Urinary bladder (tissue), 3 donors: ENCODE measurements at regions not wholly inside any gene's neighbourhood (a gene's known extent, or its start where the extent isn't known, plus 50 kb on each side); places are given as distances from the start of the nearest gene placed in this dataset.
"Not testable (repeated sequence)": the region's sequence is repeated elsewhere in the genome, so short reads cannot be mapped to it uniquely, and the experiment has no call there.

Source experiments
- DNase-seq: peaks from one replicate; pipeline ENCODE4 v3.0.0-alpha.2; 2015; ENCODE audit errors: extremely low spot score
- H3K27ac ChIP-seq: one replicate; pipeline ENCODE4 v1.5.1; 2013; ENCODE audit warnings: low read depth, mild to moderate bottlenecking, moderate library complexity
- H3K36me3 ChIP-seq: one replicate; pipeline ENCODE4 v1.6.1; 2013; ENCODE audit warnings: mild to moderate bottlenecking, moderate library complexity; ENCODE audit not compliant: insufficient read depth
- H3K4me1 ChIP-seq: one replicate; pipeline ENCODE4 v1.6.1; 2013; ENCODE audit warnings: mild to moderate bottlenecking, moderate library complexity; ENCODE audit not compliant: insufficient read depth
- H3K4me3 ChIP-seq: one replicate; pipeline ENCODE4 v1.5.1; 2013; ENCODE audit warnings: low read depth, low read length
- WGBS: extraction: QIAGEN DNeasy Blood & Tissue Kit; methylation state at CpG from one replicate; pipeline ENCODE4 v1.1.7; 2013; 5-methylcytosine and 5-hydroxymethylcytosine counted together
- donor health status: healthy with polysubstance abuse.
- donor health status: healthy.

GRCh38 chr2:87429206-87429930 lies 318.5 kb upstream of the PLGLB2 start:
- H3K4me1 ChIP-seq: not testable (repeated sequence)

GRCh38 chr2:87429931-87430275 lies 318.0 kb upstream of the PLGLB2 start:
- 78% methylated on average over 3 of the region's 4 CpGs for WGBS
- not testable (repeated sequence) for H3K36me3 ChIP-seq, H3K4me1 ChIP-seq, H3K4me3 ChIP-seq, DNase-seq, H3K27ac ChIP-seq

More at GRCh38 chr2:87429206-87429930, 318.5 kb upstream of the PLGLB2 start:
- not testable (repeated sequence) for DNase-seq, H3K4me3 ChIP-seq, H3K27ac ChIP-seq, H3K36me3 ChIP-seq
- 90% methylated on average over 8 of the region's 9 CpGs for WGBS

- not testable (repeated sequence) for DNase-seq, H3K4me3 ChIP-seq, H3K36me3 ChIP-seq, H3K27ac ChIP-seq, H3K4me1 ChIP-seq
- WGBS: no CpG with 5 or more reads among the region's 2 CpGs
Measured at GRCh38 chr2:87431051-87431450, 316.8 kb upstream of the PLGLB2 start.

GRCh38 chr2:87432711-87433453 lies 315.0 kb upstream of the PLGLB2 start:
- WGBS: 39% methylated on average over 1 of the region's 2 CpGs
- DNase-seq, H3K4me1 ChIP-seq, H3K27ac ChIP-seq, H3K4me3 ChIP-seq, H3K36me3 ChIP-seq: not testable (repeated sequence)

- H3K4me3 ChIP-seq, H3K4me1 ChIP-seq, H3K27ac ChIP-seq, DNase-seq, H3K36me3 ChIP-seq: not testable (repeated sequence)
- WGBS: 95% methylated on average over 3 of the region's 4 CpGs
Measured at GRCh38 chr2:87436007-87436406, 311.9 kb upstream of the PLGLB2 start.

- 30% methylated on average over 3 of the region's 4 CpGs for WGBS
- DNase-seq, H3K4me1 ChIP-seq, H3K4me3 ChIP-seq, H3K36me3 ChIP-seq, H3K27ac ChIP-seq: not testable (repeated sequence)
Measured at GRCh38 chr2:87437701-87438260, 310.1 kb upstream of the PLGLB2 start.

- H3K4me3 ChIP-seq, H3K36me3 ChIP-seq, H3K4me1 ChIP-seq, DNase-seq, H3K27ac ChIP-seq: not testable (repeated sequence)
- WGBS: 93% methylated on average over 6 of the region's 6 CpGs
Measured at GRCh38 chr2:87438780-87439454, 309.0 kb upstream of the PLGLB2 start.

- whole genome bisulfite sequencing: 77% methylated on average over 7 of the region's 7 CpGs
- H3K36me3 ChIP-seq, H3K27ac ChIP-seq, H3K4me1 ChIP-seq, H3K4me3 ChIP-seq, DNase-seq: not testable (repeated sequence)
Measured at GRCh38 chr2:87439617-87440204, 308.2 kb upstream of the PLGLB2 start.

- 89% methylated on average over 2 of the region's 2 CpGs for WGBS
- DNase-seq, H3K27ac ChIP-seq, H3K36me3 ChIP-seq, H3K4me3 ChIP-seq, H3K4me1 ChIP-seq: not testable (repeated sequence)
Measured at GRCh38 chr2:87440650-87441049, 307.2 kb upstream of the PLGLB2 start.

- not testable (repeated sequence) for DNase-seq, H3K4me1 ChIP-seq, H3K4me3 ChIP-seq, H3K36me3 ChIP-seq, H3K27ac ChIP-seq
- WGBS: 93% methylated on average over 6 of the region's 6 CpGs
Measured at GRCh38 chr2:87441375-87441774, 306.5 kb upstream of the PLGLB2 start.

GRCh38 chr2:87442983-87443577 lies 304.8 kb upstream of the PLGLB2 start:
- not testable (repeated sequence) for H3K4me3 ChIP-seq, H3K36me3 ChIP-seq, H3K27ac ChIP-seq, DNase-seq, H3K4me1 ChIP-seq
- WGBS: 84% methylated on average over 5 of the region's 6 CpGs

- 93% methylated on average over 3 of the region's 3 CpGs for WGBS
- not testable (repeated sequence) for H3K4me1 ChIP-seq, DNase-seq, H3K27ac ChIP-seq, H3K4me3 ChIP-seq, H3K36me3 ChIP-seq
Measured at GRCh38 chr2:87444951-87445350, 302.9 kb upstream of the PLGLB2 start.

- H3K27ac ChIP-seq, H3K4me1 ChIP-seq, DNase-seq, H3K4me3 ChIP-seq, H3K36me3 ChIP-seq: not testable (repeated sequence)
- 73% methylated on average over 2 of the region's 5 CpGs for WGBS
Measured at GRCh38 chr2:87445613-87446312, 302.1 kb upstream of the PLGLB2 start.
